ENCODE measurements at regions not wholly inside any gene's neighbourhood (a gene's known extent, or its start where the extent isn't known, plus 50 kb on each side); places are given as distances from the start of the nearest gene placed in this dataset.

DNA sequence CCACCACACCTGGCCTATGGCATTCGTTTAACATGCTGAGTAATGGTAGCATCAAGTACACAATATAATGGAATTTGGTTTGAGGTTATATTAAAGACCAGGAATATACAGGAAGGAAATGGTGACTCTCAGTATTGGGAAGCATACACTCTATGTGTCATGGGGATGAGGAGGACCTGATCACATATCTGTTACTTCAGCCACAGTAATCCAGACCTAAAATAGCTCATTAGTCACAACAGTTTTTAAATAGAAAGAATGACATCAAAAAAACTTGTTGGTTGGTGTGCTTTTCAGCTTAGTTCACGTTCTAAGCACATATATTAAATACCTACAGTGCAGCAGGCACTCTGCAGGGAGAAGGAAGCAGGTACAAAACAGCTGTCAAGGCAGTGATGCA lies 52.5 kb upstream of the ATP2C1 start:
- peak; percentile 4 for DNase-seq (ENCODE audit: low read depth)

DNA sequence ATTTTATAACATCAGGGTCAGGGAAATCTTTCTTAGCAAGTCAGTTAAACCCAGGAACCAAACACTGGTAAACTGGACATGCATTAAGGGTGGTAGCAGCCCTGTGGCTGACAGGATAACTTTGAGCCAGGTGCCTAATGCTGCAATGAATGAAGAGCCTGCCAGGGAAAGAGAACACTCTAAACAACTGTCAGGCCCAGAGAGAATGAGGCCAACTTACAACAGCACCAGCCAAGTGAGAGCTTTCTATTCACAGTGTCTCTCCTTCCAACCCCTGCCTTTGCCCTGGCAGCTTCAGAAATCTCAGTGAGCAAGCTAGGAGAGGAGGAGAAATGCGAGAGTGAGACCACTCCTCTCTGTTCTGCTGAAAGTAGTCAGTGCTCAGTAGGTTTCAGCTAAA lies 50.4 kb upstream of the ATP2C1 start:
- no peak for DNase-seq (ENCODE audit: low read depth)
